HEK293T (cell line): ENCODE measurements at regions not wholly inside any gene's neighbourhood (a gene's known extent, or its start where the extent isn't known, plus 50 kb on each side); places are given as distances from the start of the nearest gene placed in this dataset.

Experiments
- CTCF ChIA-PET: fragments of 350-600 bp; formaldehyde crosslinking; extraction: SDS; loops from one replicate; lab custom pipeline; 2021; ENCODE audit warnings: antibody characterized with exemption, inconsistent platforms; lab: Yijun Ruan, JAX
- POLR2A ChIA-PET: fragments of 350-600 bp; formaldehyde crosslinking; extraction: SDS; loops from one replicate; lab custom pipeline; 2020; ENCODE audit warnings: antibody characterized with exemption, inconsistent platforms; lab: Yijun Ruan, JAX
- DNase-seq: peaks from one replicate; pipeline ENCODE4 v3.0.0; 2012; ENCODE audit warnings: mixed read lengths; ENCODE audit errors: extremely low spot score
- ARNT ChIP-seq: fragments of 450-650 bp; IDR thresholded peaks from 2 replicates; pipeline ENCODE4 v1.6.1; 2017; ENCODE audit warnings: mild to moderate bottlenecking
- BHLHE40 ChIP-seq: fragments of 450-650 bp; IDR thresholded peaks from 2 replicates; pipeline ENCODE4 v1.6.1; 2016; ENCODE audit warnings: mild to moderate bottlenecking, moderate library complexity, borderline replicate concordance
- CTBP1 ChIP-seq: fragments of 450-650 bp; IDR thresholded peaks from 2 replicates; pipeline ENCODE4 v1.6.1; 2016; ENCODE audit warnings: borderline replicate concordance
- ELF4 ChIP-seq: fragments of 450-650 bp; IDR thresholded peaks from 2 replicates; pipeline ENCODE4 v1.6.1; 2017; ENCODE audit warnings: antibody characterized with exemption
- FOXA1 ChIP-seq: fragments of 450-650 bp; IDR thresholded peaks from 2 replicates; pipeline ENCODE4 v1.6.1; 2016; ENCODE audit warnings: mild to moderate bottlenecking
- FOXK2 ChIP-seq: fragments of 450-650 bp; IDR thresholded peaks from 2 replicates; pipeline ENCODE4 v1.6.1; 2016; ENCODE audit warnings: mild to moderate bottlenecking
- FOXM1 ChIP-seq: fragments of 450-650 bp; IDR thresholded peaks from 2 replicates; pipeline ENCODE4 v1.6.1; 2017; ENCODE audit warnings: mild to moderate bottlenecking, borderline replicate concordance
- HDGF ChIP-seq: fragments of 450-650 bp; IDR thresholded peaks from 2 replicates; pipeline ENCODE4 v1.6.1; 2017; ENCODE audit warnings: antibody characterized with exemption, borderline replicate concordance
- L3MBTL2 ChIP-seq: fragments of 450-650 bp; conservative IDR thresholded peaks from 2 replicates; pipeline ENCODE4 v1.6.1; 2016; ENCODE audit warnings: mild to moderate bottlenecking
- LEF1 ChIP-seq: fragments of 450-650 bp; IDR thresholded peaks from 2 replicates; pipeline ENCODE4 v1.6.1; 2017; ENCODE audit warnings: mild to moderate bottlenecking, borderline replicate concordance
- NFRKB ChIP-seq: fragments of 450-650 bp; IDR thresholded peaks from 2 replicates; pipeline ENCODE4 v1.6.1; 2016; ENCODE audit warnings: mild to moderate bottlenecking, moderate library complexity
- PKNOX1 ChIP-seq: fragments of 450-650 bp; IDR thresholded peaks from 2 replicates; pipeline ENCODE4 v1.6.1; 2016
- SP1 ChIP-seq: fragments of 450-650 bp; IDR thresholded peaks from 2 replicates; pipeline ENCODE4 v1.6.1; 2017
- SUZ12 ChIP-seq: fragments of 450-650 bp; IDR thresholded peaks from 2 replicates; pipeline ENCODE4 v1.6.1; 2016; ENCODE audit warnings: mild to moderate bottlenecking
- TARDBP ChIP-seq: fragments of 450-650 bp; IDR thresholded peaks from 2 replicates; pipeline ENCODE4 v1.6.1; 2016
- ZNF384 ChIP-seq: fragments of 450-650 bp; IDR thresholded peaks from 2 replicates; pipeline ENCODE4 v1.6.1; 2016

GRCh38 chr3:154015307-154015706 is 105.9 kb upstream of the ARHGEF26 start:
- POLR2A ChIA-PET = no interaction called here
- CTCF ChIA-PET = no interaction called here
- TF ChIP-seq ELF4 (no peak), FOXM1 (no peak), SP1 (no peak), BHLHE40 (no peak), ARNT (no peak), FOXA1 (no peak), PKNOX1 (no peak), TARDBP (no peak), HDGF (no peak), FOXK2 (no peak), L3MBTL2 (no peak), CTBP1 (no peak), SUZ12 (no peak), LEF1 (no peak), ZNF384 (no peak), NFRKB (no peak)
- DNase-seq = no peak

GRCh38 chr3:154018100-154018696 is 103.0 kb upstream of the ARHGEF26 start:
- DNase-seq = peak; percentile 69

GRCh38 chr3:154022606-154023005 is 98.6 kb upstream of the ARHGEF26 start:
- DNase-seq = no peak
- POLR2A ChIA-PET = no interaction called here
- no peak for TF ChIP-seq ELF4
- no peak for TF ChIP-seq FOXA1
- TF ChIP-seq PKNOX1 = no peak
- TF ChIP-seq SP1 = no peak
- TF ChIP-seq ZNF384 = no peak
- no peak for TF ChIP-seq L3MBTL2
- TF ChIP-seq LEF1 = no peak
- no peak for TF ChIP-seq FOXK2
- no peak for TF ChIP-seq CTBP1
- no peak for TF ChIP-seq HDGF
- TF ChIP-seq NFRKB = no peak
- TF ChIP-seq TARDBP = no peak
- TF ChIP-seq SUZ12 = no peak
- CTCF ChIA-PET = no interaction called here

More at GRCh38 chr3:154018100-154018696, 103.0 kb upstream of the ARHGEF26 start:
- POLR2A ChIA-PET = no interaction called here
- CTCF ChIA-PET = interaction anchor here (0.6 to 1.0 kb wide), 4 partner anchors 9 to 1679 kb away, joined by 3 to 6 read pairs (median 3); no protein-coding TSS in a partner anchor
- TF ChIP-seq LEF1 = no peak
- TF ChIP-seq BHLHE40 = no peak
- no peak for TF ChIP-seq FOXK2
- TF ChIP-seq FOXM1 = no peak
- TF ChIP-seq L3MBTL2 = no peak
- no peak for TF ChIP-seq NFRKB
- TF ChIP-seq ARNT = no peak

GRCh38 chr3:154023148-154023547 is 98.0 kb upstream of the ARHGEF26 start:
- TF ChIP-seq FOXA1 (no peak), TARDBP (no peak), ARNT (no peak), ELF4 (no peak)
- no peak for DNase-seq
- ChIA-PET CTCF (no interaction called here), POLR2A (no interaction called here)

- ChIA-PET POLR2A (no interaction called here), CTCF (no interaction called here)
- no peak for TF ChIP-seq PKNOX1
- no peak for TF ChIP-seq ARNT
- TF ChIP-seq LEF1 = no peak
- no peak for TF ChIP-seq FOXK2
- no peak for TF ChIP-seq HDGF
- no peak for DNase-seq
Measured at GRCh38 chr3:154025007-154025406, 96.2 kb upstream of the ARHGEF26 start.

GRCh38 chr3:154029926-154030325 is 91.3 kb upstream of the ARHGEF26 start:
- TF ChIP-seq SUZ12 (no peak), HDGF (no peak), FOXM1 (no peak)
- POLR2A ChIA-PET = no interaction called here
- no peak for DNase-seq
- CTCF ChIA-PET = no interaction called here

- POLR2A ChIA-PET = no interaction called here
Measured at GRCh38 chr3:154034797-154035330, 86.3 kb upstream of the ARHGEF26 start.

More at GRCh38 chr3:154034797-154035330, 86.3 kb upstream of the ARHGEF26 start:
- CTCF ChIA-PET = no interaction called here
- TF ChIP-seq FOXA1 = no peak
- TF ChIP-seq ZNF384 = no peak
- TF ChIP-seq ARNT = no peak
- TF ChIP-seq BHLHE40 = no peak
- no peak for TF ChIP-seq CTBP1
- TF ChIP-seq TARDBP = no peak
- no peak for TF ChIP-seq ELF4
- no peak for TF ChIP-seq LEF1
- TF ChIP-seq SP1 = no peak
- TF ChIP-seq FOXM1 = no peak
- no peak for TF ChIP-seq FOXK2
- TF ChIP-seq PKNOX1 = no peak
- no peak for TF ChIP-seq SUZ12
- no peak for TF ChIP-seq NFRKB
- TF ChIP-seq HDGF = no peak
- TF ChIP-seq L3MBTL2 = no peak
- no peak for DNase-seq
